ENCODE measurements at regions not wholly inside any gene's neighbourhood (a gene's known extent, or its start where the extent isn't known, plus 50 kb on each side); places are given as distances from the start of the nearest gene placed in this dataset.

DNA sequence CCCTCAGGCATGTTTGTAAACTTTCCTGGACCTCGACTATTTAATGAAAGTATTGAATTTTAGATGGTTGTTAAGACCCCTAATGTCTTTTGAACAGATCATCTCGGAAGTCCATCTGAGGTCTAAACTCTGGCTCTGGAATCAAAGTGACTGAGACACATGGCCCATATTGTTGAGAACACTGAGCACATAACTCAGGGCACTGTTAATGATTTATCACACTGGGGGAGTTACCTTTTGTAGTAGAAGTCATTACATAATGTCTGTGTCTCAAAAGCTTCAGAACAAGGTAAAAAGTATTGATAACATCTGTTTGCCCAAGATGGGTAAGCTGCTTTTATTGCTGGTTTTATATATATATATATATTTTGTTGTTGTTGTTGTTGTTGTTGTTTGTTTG lies 103.4 kb upstream of the HS3ST1 start:
- no peaks in the 10 kb centered on the region for H3K79me2 ChIP-seq (ENCODE audit: insufficient read depth, low read length)
- H3K27me3 ChIP-seq (ENCODE audit: control insufficient read depth in 1 of 2, insufficient read depth in 2 of 2, low read length in 2 of 2) = no peaks in the 10 kb centered on the region
- H3K4me1 ChIP-seq (ENCODE audit: insufficient read depth, low read length) = no peaks in the 10 kb centered on the region
- H3K4me3 ChIP-seq (replicated peaks in 1 of 3; ENCODE audit: insufficient read depth in 1 of 3, low read depth in 2 of 3, low read length in 3 of 3) = no peak overlapping the region
- H3K27ac ChIP-seq (ENCODE audit: extremely low read length, insufficient read depth, low read length) = no peak overlapping the region
- ChIA-PET CTCF (ENCODE audit: low intra/inter-chr PET ratio, low total read pairs) (no interaction called here), POLR2A (no interaction called here)
- WGBS (ENCODE audit: low lambda C conversion rate) = 0% methylated on average over 2 of the region's 2 CpGs
- no peak for DNase-seq (ENCODE audit: low spot score)
- no peak overlapping the region for H3K4me2 ChIP-seq (ENCODE audit: low read depth, low read length)
- no peak for FAIRE-seq
- no TSS peak for BruUV-seq (replicated peaks)
- H3K36me3 ChIP-seq (replicated peaks in 1 of 2; ENCODE audit: control insufficient read depth in 1 of 2, insufficient read depth in 2 of 2, low read length in 2 of 2) = no peaks in the 10 kb centered on the region
- H4K20me1 ChIP-seq (ENCODE audit: insufficient read depth, low read length) = no peaks in the 10 kb centered on the region
- no peak overlapping the region for H2AFZ ChIP-seq (ENCODE audit: low read length)
- H3K9me3 ChIP-seq (ENCODE audit: low read length) = peaks cover 30% of the 10 kb centered on the region
- in situ Hi-C loops (cut with HindIII; ENCODE audit: extremely low pct_ligation_motif_present, low pct_unique_long_range_greater_than_20kb) = no loop called here
- no peak for ATAC-seq
- intact Hi-C loops (cut with micrococcal nuclease; ENCODE audit: unreplicated experiment) = no loop called here
- TF ChIP-seq CBFB (CRISPR knock-in tag; IDR thresholded peaks at IDR 0.05) (no peak), KDM1A (CRISPR knock-in tag; IDR thresholded peaks at IDR 0.05) (no peak)
- TF ChIP-seq, protein P1, sequence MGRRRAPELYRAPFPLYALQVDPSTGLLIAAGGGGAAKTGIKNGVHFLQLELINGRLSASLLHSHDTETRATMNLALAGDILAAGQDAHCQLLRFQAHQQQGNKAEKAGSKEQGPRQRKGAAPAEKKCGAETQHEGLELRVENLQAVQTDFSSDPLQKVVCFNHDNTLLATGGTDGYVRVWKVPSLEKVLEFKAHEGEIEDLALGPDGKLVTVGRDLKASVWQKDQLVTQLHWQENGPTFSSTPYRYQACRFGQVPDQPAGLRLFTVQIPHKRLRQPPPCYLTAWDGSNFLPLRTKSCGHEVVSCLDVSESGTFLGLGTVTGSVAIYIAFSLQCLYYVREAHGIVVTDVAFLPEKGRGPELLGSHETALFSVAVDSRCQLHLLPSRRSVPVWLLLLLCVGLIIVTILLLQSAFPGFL (CRISPR knock-in tag; IDR thresholded peaks at IDR 0.05) = no peak
- H3K9ac ChIP-seq (ENCODE audit: insufficient read depth, low read depth, low read length) = no peak overlapping the region

DNA sequence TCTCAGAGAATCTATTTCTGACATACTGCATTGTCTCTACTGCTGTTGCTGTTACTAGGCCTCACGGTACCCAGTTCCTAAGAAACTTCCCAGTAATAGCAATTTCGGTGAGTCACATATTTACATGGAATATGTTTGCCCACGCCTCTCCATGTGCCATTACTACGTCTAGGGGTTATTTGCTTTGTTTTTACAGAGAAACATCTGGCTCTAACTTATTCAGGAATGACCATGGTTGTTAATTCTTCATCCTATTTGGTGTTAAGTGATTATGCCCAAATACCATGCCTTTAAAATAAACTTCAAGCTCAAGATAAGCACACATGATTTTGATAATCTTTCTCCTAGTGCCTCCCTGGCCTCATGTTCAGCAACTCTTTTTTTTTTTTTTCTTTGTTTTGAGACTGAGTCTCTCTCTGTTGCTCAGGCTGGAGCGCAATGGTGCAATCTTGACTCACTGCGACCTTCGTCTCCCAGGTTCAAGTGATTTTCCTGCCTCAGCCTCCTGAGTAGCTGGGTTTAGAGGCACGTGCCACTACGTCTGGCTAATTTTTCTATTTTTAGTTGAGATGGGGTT lies 101.0 kb upstream of the HS3ST1 start:
- DNase-seq (ENCODE audit: low spot score) (no peak), FAIRE-seq (no peak), ATAC-seq (no peak)
- Histone ChIP-seq H3K79me2 (ENCODE audit: insufficient read depth, low read length) (no peaks in the 10 kb centered on the region), H3K27me3 (ENCODE audit: control insufficient read depth in 1 of 2, insufficient read depth in 2 of 2, low read length in 2 of 2) (no peaks in the 10 kb centered on the region), H3K4me3 (replicated peaks in 1 of 3; ENCODE audit: insufficient read depth in 1 of 3, low read depth in 2 of 3, low read length in 3 of 3) (no peak overlapping the region), H2AFZ (ENCODE audit: low read length) (no peak overlapping the region), H3K4me1 (ENCODE audit: insufficient read depth, low read length) (no peaks in the 10 kb centered on the region), H3K27ac (ENCODE audit: extremely low read length, insufficient read depth, low read length) (no peak overlapping the region), H3K9me3 (ENCODE audit: low read length) (peaks cover 29% of the 10 kb centered on the region), H3K4me2 (ENCODE audit: low read depth, low read length) (no peak overlapping the region), H4K20me1 (ENCODE audit: insufficient read depth, low read length) (no peaks in the 10 kb centered on the region), H3K9ac (ENCODE audit: insufficient read depth, low read depth, low read length) (no peak overlapping the region), H3K36me3 (replicated peaks in 1 of 2; ENCODE audit: control insufficient read depth in 1 of 2, insufficient read depth in 2 of 2, low read length in 2 of 2) (no peaks in the 10 kb centered on the region)
- 19% methylated on average over 9 of the region's 9 CpGs for WGBS (ENCODE audit: low lambda C conversion rate)
- in situ Hi-C loops (cut with HindIII; ENCODE audit: extremely low pct_ligation_motif_present, low pct_unique_long_range_greater_than_20kb) = no loop called here
- no TSS peak for BruUV-seq (replicated peaks)
- TF ChIP-seq BCL6 (CRISPR knock-in tag; IDR thresholded peaks at IDR 0.05) (no peak), ZKSCAN5 (CRISPR knock-in tag; IDR thresholded peaks at IDR 0.05) (no peak), MAF1 (CRISPR knock-in tag; IDR thresholded peaks at IDR 0.05; ENCODE audit: borderline replicate concordance) (no peak), ZNF101 (CRISPR knock-in tag; IDR thresholded peaks at IDR 0.05; ENCODE audit: borderline replicate concordance, low read depth) (no peak), GZF1 (CRISPR knock-in tag; IDR thresholded peaks at IDR 0.05) (no peak)
- POLR2A ChIA-PET = no interaction called here
- intact Hi-C loops (cut with micrococcal nuclease; ENCODE audit: unreplicated experiment) = no loop called here
- CTCF ChIA-PET (ENCODE audit: low intra/inter-chr PET ratio, low total read pairs) = no interaction called here

All from HepG2 (cell line).